Loucy (cell line): ENCODE measurements at regions not wholly inside any gene's neighbourhood (a gene's known extent, or its start where the extent isn't known, plus 50 kb on each side); places are given as distances from the start of the nearest gene placed in this dataset.

Experiments
- H2AFZ ChIP-seq: fragments of 200-600 bp; sonication (generic); 2 replicates; pipeline ENCODE4 v1.6.0; 2016; ENCODE audit warnings: antibody characterized with exemption, mild to moderate bottlenecking, low read length, moderate library complexity
- H3F3A ChIP-seq: fragments of 200-600 bp; 2 replicates; pipeline ENCODE4 v1.6.0; 2016; ENCODE audit warnings: antibody characterized with exemption, low read depth, mild to moderate bottlenecking
- H3K27me3 ChIP-seq: fragments of 200-600 bp; sonication (generic); 2 replicates; pipeline ENCODE4 v1.6.1; 2014; ENCODE audit warnings: low read length, mild to moderate bottlenecking; ENCODE audit not compliant: insufficient read depth, poor library complexity, severe bottlenecking
- H3K36me3 ChIP-seq: fragments of 200-600 bp; sonication (generic); 2 replicates; pipeline ENCODE4 v1.6.1; 2016; ENCODE audit warnings: low read length; ENCODE audit not compliant: insufficient read depth
- H3K4me1 ChIP-seq: fragments of 200-600 bp; sonication (generic); 2 replicates; pipeline ENCODE4 v1.5.1; 2014; ENCODE audit warnings: low read length, mild to moderate bottlenecking; ENCODE audit not compliant: insufficient read depth, poor library complexity, severe bottlenecking
- H3K4me2 ChIP-seq: fragments of 200-600 bp; sonication (generic); 2 replicates; pipeline ENCODE4 v1.6.0; 2014; ENCODE audit warnings: antibody characterized with exemption, low read length, low read depth, mild to moderate bottlenecking; ENCODE audit not compliant: poor library complexity, severe bottlenecking
- H3K4me3 ChIP-seq: fragments of 200-600 bp; sonication (generic); 2 replicates; pipeline ENCODE4 v1.5.1; 2014; ENCODE audit warnings: low read length, mild to moderate bottlenecking, mixed read lengths; ENCODE audit not compliant: poor library complexity, severe bottlenecking
- H3K79me2 ChIP-seq: fragments of 200-600 bp; sonication (generic); 2 replicates; pipeline ENCODE4 v1.6.1; 2014; ENCODE audit warnings: low read length; ENCODE audit not compliant: insufficient read depth
- H3K9ac ChIP-seq: fragments of 200-600 bp; sonication (generic); 2 replicates; pipeline ENCODE4 v1.6.0; 2014; ENCODE audit warnings: mild to moderate bottlenecking, low read depth, low read length, moderate library complexity; ENCODE audit not compliant: poor library complexity, severe bottlenecking
- H3K9me2 ChIP-seq: fragments of 200-600 bp; sonication (generic); replicated peaks from 2 replicates; pipeline ENCODE4 v1.6.1; 2016; ENCODE audit warnings: low read depth, low read length, mixed read lengths
- H3K9me3 ChIP-seq: fragments of 200-600 bp; sonication (generic); 2 replicates; pipeline ENCODE4 v1.6.1; 2014; ENCODE audit warnings: mild to moderate bottlenecking, antibody characterized with exemption, low read length, low read depth; ENCODE audit not compliant: insufficient read depth
- H4K20me1 ChIP-seq: fragments of 200-600 bp; sonication (generic); 2 replicates; pipeline ENCODE4 v1.6.0; 2014; ENCODE audit warnings: antibody characterized with exemption, low read length, mild to moderate bottlenecking; ENCODE audit not compliant: insufficient read depth, poor library complexity, severe bottlenecking
- CTCF ChIP-seq: fragments of 200-600 bp; sonication (generic); conservative IDR thresholded peaks from 2 replicates; pipeline ENCODE4 v1.5.1; 2014; ENCODE audit warnings: mild to moderate bottlenecking, antibody characterized with exemption, low read length
- EZH2phosphoT487 ChIP-seq: fragments of 200-600 bp; IDR thresholded peaks from 2 replicates; pipeline ENCODE4 v1.6.1; 2018; ENCODE audit warnings: antibody characterized with exemption, mild to moderate bottlenecking, moderate library complexity, borderline replicate concordance

- Histone ChIP-seq H3K9me3 (peaks cover under 1% of the 10 kb centered on the region; the same call in 1 of the 2 replicates), H3K4me2 (no peak overlapping the region), H4K20me1 (no peaks in the 10 kb centered on the region), H3F3A (no peaks in the 10 kb centered on the region), H3K4me3 (no peak overlapping the region), H3K27me3 (no peaks in the 10 kb centered on the region), H3K9me2 (no peaks in the 10 kb centered on the region), H3K9ac (no peak overlapping the region), H3K79me2 (no peaks in the 10 kb centered on the region), H3K4me1 (no peaks in the 10 kb centered on the region), H3K36me3 (no peaks in the 10 kb centered on the region), H2AFZ (no peak overlapping the region)
- TF ChIP-seq CTCF = no peak
- TF ChIP-seq EZH2phosphoT487 = no peak
These were observed 94.8 kb upstream of the ALKAL2 start for GRCh38 chr2:382728-383022.

- Histone ChIP-seq H3F3A (no peaks in the 10 kb centered on the region), H3K4me3 (no peak overlapping the region), H3K79me2 (no peaks in the 10 kb centered on the region), H2AFZ (no peak overlapping the region), H3K27me3 (no peaks in the 10 kb centered on the region), H3K9me3 (peaks cover 4% of the 10 kb centered on the region; the same call in 1 of the 2 replicates), H3K4me1 (no peaks in the 10 kb centered on the region), H3K9me2 (no peaks in the 10 kb centered on the region), H3K4me2 (no peak overlapping the region), H4K20me1 (no peaks in the 10 kb centered on the region), H3K36me3 (no peaks in the 10 kb centered on the region), H3K9ac (no peak overlapping the region)
- TF ChIP-seq CTCF = no peak
- TF ChIP-seq EZH2phosphoT487 = no peak
These were observed 94.2 kb upstream of the ALKAL2 start for GRCh38 chr2:381941-382727.

- Histone ChIP-seq H3K9me2 (no peaks in the 10 kb centered on the region), H2AFZ (no peak overlapping the region), H3K4me3 (no peak overlapping the region), H3K27me3 (no peaks in the 10 kb centered on the region), H3K4me2 (no peak overlapping the region), H3K9me3 (peaks cover 4% of the 10 kb centered on the region; the same call in 1 of the 2 replicates), H3F3A (no peaks in the 10 kb centered on the region), H3K79me2 (no peaks in the 10 kb centered on the region), H4K20me1 (no peaks in the 10 kb centered on the region), H3K9ac (no peak overlapping the region), H3K4me1 (no peaks in the 10 kb centered on the region), H3K36me3 (no peaks in the 10 kb centered on the region)
- TF ChIP-seq EZH2phosphoT487 (no peak), CTCF (no peak)
These were observed 93.3 kb upstream of the ALKAL2 start for GRCh38 chr2:381181-381580.
